NCI-H1694 (cell line): ENCODE measurements at regions not wholly inside any gene's neighbourhood (a gene's known extent, or its start where the extent isn't known, plus 50 kb on each side); places are given as distances from the start of the nearest gene placed in this dataset.

ENCODE experiments used
- DNase-seq: peaks from one replicate; lab custom pipeline; 2025; lab: John Stamatoyannopoulos, UW

- DNase-seq = peak; percentile 30
Measured at GRCh38 chr7:16233517-16233916, 187.8 kb downstream of the CRPPA start.

- DNase-seq = no peak
Measured at GRCh38 chr7:16232273-16232672, 189.1 kb downstream of the CRPPA start.

GRCh38 chr7:16223963-16224707 is 197.2 kb downstream of the CRPPA start:
- DNase-seq = no peak

- DNase-seq = no peak
Measured at GRCh38 chr7:16212610-16213009, 208.7 kb downstream of the CRPPA start.

DNA sequence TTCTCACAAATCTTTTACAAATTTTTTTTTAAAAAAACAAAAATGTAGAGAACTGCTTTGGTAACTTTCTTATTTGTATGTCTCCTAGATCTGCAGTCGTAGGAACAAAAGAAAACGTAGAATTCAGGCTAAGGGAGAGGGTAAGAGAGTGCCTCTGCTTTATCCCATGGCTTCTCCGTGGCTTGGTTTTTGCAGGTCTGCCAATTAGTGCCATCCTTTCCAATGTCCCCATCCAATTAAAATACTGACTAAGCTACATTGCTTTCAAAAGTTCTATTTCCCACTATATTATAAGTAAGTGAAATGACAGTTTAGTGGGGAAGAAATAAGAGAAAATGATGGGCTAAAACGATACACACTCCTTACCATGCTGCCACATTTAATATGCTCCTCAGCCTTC is 209.3 kb downstream of the CRPPA start:
- DNase-seq = no peak

DNA sequence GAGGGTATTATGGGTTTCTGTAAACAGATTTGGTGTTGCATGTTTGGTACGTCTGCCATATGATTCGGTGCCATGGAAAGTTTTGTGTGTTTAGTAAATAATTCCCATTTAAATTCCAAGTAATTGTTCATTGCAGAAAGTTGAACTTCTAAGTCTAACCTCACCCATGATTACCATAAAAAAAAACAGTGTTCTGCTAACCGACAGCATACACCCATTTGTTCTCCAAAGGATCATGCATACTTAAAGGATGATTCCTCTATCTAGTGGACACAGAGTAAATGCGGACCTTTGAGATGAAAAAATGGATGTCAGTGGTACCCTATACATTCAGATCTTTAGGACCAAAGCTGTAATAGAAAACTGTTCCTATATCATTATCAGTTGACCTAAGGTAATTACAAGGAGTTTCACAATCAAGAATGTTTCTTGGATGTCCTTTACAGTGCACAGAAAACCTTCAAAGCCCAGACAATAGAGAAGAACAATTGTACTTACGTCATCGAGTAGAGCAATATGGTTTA is 209.9 kb downstream of the CRPPA start:
- DNase-seq = no peak

DNA sequence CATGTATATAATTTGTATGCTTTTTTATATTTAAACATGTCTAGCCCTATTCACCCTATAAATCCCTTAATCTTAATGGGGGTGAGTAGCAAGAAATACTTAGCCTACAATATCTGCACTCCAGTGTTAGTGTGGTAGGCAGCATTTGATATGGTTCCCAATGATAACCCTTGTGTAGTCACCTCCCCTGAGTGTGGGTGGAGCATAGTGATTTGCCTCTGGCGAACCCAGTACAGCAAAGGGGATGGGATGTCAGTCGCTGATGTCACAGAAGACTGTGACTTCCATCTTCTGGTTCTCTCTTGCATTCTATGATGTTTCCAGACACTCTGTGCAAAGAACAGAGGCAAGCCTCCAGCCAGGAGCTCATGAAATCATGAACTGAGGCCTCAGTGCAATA is 211.2 kb downstream of the CRPPA start:
- DNase-seq = no peak

DNA sequence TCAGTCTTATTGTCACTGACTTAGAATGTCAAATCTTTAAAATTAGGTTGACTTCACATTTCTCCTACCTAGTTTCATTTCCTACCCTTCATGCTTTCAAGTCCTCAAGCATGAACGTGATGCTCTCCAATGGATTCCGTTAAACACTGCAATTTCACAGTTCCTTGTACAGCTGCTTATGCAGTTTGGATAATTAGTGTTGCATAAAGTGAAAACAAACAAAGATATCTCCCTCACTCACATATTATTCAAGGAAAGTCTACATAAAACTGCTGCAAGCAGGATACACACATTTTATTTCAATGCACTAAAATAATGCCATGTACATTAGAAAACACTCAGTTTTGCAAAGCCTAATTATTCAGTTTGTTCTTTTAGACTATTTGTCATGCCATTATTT is 214.0 kb downstream of the CRPPA start:
- DNase-seq = no peak

DNA sequence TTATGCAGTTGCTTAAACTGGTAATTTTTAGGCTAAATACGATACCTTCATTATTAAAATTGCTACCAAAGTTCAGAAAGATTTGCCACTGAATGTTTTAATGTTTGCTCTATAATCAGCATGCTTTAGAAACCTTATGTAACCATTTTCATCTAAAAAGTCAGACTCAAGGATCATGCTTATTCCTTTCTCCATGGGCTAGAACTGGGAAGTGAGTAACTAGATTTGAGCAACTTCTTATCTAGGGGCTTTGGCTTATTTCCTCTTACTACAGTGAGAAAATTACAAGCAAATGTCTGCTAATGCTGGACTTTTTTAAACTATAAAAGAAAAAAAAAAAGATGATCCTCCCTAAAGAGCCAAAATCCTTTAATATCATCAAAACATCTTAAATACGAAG is 215.9 kb downstream of the CRPPA start:
- DNase-seq = no peak

DNA sequence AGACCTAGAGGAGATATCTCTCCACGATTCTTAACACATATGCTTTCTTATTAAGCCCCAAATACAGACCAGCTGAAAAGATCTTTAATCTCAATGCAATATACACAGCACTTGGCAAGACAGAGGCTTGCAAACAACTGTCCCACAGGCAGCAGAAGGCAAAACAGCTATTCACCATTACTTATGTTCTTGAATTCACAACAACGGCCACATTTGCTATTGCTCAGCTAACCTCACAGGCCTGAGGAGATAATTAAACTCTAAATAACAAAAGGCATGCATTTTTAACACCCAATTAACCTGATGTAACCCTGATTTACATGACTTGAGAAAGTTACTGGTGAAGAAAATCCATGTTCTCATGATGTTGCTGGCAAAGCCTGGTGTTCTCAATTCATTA is 216.4 kb downstream of the CRPPA start:
- DNase-seq = no peak

- DNase-seq = no peak
Measured at GRCh38 chr7:16203065-16203464, 218.3 kb downstream of the CRPPA start.

DNA sequence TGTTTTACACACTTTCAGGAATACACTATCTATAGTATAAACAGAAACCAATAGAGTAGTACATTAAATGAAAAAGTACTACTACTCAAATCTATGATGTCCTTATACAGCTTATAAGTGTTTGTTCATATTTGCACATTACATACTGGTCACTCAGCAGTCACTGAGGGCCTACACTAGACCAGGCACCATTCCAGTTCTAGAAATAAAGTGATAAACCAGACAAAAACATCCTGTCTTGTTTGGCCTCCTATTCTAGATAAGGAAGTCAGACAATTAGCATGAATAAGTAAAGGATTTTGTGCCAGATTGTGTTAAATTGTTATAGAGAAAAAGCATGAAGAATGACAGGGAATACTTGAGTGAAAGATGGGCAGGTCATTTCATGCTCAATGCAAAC is 219.0 kb downstream of the CRPPA start:
- no peak for DNase-seq

- no peak for DNase-seq
Measured at GRCh38 chr7:16200591-16200990, 220.7 kb downstream of the CRPPA start.

DNA sequence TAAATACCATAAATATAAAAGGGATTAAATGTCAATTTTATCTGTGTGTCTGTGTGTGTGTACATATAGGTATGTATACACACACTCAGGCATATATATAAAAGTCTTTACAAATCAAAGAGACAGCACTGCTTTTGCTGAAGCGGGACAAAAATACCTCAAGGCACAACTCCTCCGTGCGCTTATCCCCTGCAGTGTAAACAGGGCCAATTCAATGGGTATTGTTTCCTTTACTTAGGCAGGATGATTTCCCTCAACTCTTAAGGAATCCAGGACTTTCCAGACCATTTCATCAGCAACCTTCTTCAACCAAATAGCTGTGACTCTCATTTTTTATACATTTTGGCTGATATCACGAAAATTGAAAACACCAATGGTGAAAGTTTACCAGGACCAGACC is 227.7 kb downstream of the CRPPA start:
- no peak for DNase-seq

DNA sequence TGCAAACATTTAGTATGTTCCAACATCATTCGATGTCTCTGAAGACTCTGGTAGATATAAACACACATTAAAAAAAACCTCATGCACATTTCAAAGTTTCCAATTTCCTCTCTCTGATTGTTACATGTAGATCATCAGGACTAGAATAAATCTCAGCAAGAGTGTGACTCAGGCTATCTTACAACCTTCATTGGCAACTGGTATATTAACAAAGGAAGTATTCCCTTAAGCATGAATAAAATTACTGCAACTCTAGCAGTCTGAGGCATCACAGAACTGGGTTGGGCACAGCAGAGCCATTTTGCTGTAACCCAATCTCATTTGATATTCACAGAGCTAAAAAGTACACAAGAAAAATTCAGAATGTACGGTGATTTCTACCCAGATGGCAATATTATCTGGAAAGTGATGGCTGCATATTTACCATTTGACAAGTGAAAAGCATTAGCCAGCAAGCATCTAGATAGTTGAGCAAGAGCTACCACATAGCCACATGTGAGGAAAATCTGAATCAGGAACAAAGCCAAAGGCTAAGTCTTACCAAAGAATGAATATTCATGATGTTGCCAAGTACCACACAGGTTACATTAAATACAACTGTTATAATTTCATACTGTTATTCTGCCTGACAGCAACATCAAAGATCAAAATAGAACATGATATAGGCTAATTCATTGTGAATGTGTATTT is 232.2 kb downstream of the CRPPA start:
- DNase-seq = no peak

- no peak for DNase-seq
Measured at GRCh38 chr7:16187131-16187530, 234.2 kb downstream of the CRPPA start.

- no peak for DNase-seq
Measured at GRCh38 chr7:16178585-16178984, 242.8 kb downstream of the CRPPA start.

DNA sequence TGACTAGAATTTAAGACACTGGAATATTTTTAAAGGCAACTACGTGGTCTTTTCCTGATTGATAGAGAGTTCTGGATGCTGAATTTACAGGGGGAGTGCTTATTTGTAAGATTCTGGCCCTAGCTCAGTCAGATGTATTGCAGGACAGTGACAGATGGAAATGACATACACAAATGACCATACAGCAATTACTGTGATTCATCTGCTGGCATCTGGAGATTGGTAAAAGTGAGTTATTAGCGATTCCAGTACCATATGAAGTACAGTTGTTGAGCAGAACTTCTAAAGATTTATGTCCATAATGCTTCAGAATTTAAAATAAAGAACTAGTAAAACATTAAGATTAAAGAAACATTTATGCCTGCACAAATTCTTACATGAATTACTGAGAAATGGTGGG is 243.2 kb downstream of the CRPPA start:
- DNase-seq = no peak

DNA sequence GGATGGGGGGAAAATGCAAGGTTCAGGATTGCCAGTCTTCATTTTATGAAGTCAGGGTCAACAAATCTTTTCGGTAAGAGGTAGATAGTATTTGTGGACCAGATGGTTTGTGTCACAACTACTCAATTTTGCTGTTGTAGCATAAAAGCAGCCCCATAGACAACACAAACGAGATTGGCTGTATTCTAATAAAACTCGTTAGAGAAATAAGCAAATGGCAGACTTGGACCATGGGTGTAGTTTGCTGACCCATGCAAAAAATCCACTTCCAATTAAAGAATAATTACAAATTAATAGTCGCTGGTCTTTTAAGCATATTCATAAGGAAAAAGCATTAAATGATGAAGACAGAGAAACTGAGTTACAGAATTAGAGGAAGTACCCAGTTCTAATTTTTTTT is 247.1 kb downstream of the CRPPA start:
- DNase-seq = no peak

DNA sequence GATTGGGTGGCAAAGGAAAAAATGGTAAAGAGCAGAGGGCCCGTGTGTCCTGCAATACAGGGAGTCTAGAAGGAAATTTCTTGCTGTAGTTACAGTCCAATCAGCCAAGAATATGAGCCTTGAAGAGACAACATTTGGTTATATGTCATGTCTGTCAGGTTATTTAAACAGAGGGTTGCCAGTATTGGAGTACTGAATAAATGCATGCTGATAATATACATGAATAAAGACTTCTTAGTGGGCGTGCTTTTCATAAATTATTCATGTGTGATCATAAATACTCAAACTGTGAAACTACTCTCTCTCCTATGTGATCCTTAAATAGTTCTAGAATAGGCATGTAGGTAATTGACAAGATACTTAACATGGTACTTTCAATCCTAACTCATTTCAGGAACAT is 249.0 kb downstream of the CRPPA start:
- DNase-seq = no peak

- no peak for DNase-seq
Measured at GRCh38 chr7:16171928-16172327, 249.4 kb downstream of the CRPPA start.

GRCh38 chr7:16170671-16171070 is 250.7 kb downstream of the CRPPA start:
- DNase-seq = no peak

DNA sequence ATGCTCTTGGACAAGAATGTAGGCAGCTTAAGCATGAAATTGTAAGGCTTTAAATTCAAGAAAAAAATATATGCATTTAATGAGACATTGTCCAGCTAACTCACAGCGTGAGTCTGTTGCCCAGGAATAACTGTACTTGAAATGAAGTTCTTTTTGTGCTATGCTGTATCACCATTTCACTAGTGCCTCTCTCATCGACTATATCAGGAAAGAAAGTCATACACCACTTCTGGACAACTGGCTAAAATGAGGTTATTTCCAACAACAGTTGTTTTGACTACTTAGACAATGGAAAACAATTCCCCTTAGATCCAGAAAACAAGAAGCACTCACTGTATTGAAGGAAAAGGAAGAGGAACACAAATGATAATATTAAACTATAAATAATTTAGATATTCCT is 251.8 kb downstream of the CRPPA start:
- no peak for DNase-seq

- no peak for DNase-seq
Measured at GRCh38 chr7:16167526-16167925, 253.8 kb downstream of the CRPPA start.
